Right renal pelvis (tissue), 4 donors: ENCODE measurements at regions not wholly inside any gene's neighbourhood (a gene's known extent, or its start where the extent isn't known, plus 50 kb on each side); places are given as distances from the start of the nearest gene placed in this dataset.
"Not testable (repeated sequence)": the region's sequence is repeated elsewhere in the genome, so short reads cannot be mapped to it uniquely, and the experiment has no call there.

Experiments used
- DNase-seq, 4 donors: peaks; one replicate each; pipeline ENCODE4 v3.0.0-alpha.2; 2013; ENCODE audit warnings: low read depth in 4 of 4, low spot score in 3 of 4, missing footprints in 1 of 4

DNA sequence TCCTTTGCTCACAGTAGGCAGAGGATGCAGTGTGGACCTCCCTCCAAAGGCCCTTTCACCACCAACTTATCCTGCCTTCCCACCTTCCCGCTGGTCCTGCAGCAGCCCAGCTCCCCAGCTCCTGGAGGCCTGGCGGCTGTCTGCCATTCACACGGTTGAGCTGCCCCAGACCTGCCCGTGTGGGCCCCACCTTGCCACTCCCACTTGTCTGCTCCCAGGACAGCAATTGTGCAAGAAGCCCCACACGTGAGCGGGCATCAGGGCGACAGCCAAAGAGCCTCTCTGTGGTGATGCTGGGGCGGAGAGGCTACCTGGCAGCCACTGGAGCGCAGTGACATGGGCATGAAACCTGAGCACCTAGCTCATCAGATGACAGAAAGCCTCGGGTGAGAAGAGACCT is 248.6 kb upstream of the MAF start:
- DNase-seq = no peak

DNA sequence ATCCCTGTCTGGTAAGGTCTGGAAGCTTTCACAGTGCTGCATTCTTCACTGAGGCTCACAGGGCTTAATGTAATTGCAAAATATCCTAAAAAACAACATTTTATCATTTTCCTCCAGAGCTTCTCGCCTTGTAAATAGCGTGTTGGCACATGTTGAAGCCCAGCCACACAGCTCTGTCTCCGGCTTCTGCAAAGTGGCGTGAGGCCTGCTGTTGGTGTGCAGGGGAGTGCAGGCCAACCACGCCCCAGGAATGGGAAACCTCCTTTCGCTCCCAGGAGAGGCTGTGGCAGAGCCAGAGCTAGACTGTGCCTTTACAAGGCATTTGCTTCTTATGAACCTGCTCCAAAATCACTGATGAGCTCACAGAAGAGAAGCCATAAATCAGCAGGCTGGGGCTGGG is 248.2 kb upstream of the MAF start:
- no peak for DNase-seq

- DNase-seq = no peak
Measured at GRCh38 chr16:79847569-79847968, 247.0 kb upstream of the MAF start.

DNA sequence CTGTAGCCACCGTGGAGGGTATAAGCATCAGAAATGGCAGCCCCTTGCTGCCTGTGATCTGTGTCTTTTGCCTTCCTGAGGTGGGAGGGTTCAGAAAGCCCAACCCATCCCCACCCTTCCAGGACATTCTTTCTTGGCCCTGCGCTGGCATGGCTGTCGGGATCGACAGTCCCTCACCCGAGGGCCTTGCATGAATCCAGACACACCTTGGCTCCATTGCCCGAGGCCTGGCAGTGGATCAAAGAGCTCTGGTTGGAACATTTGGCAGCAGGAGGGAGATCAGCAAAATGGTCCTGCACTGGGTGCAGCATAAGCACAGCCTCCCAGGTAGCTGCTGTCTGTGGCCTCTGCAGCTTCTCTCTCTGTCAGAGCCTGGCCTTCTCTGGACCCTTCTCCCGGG is 246.6 kb upstream of the MAF start:
- DNase-seq = no peak

DNA sequence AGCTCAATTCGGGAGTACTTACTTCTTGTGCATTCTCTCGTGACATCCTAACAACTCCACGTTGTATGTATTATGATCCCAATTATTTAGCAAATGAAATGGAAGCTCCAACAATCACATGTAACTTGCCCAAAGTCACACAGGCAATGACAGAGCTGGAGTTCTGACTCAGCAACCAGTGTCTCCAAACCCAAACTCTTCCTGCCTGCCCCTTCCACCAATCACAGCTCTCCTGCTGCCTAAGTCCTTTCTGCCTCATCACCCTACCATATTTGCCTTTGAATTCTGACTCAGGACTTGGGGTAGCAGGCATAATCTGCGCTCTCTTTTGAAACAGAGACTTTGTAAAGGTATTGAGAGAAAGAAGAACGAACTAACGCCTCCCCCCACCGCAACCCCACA is 245.2 kb upstream of the MAF start:
- no peak for DNase-seq

DNA sequence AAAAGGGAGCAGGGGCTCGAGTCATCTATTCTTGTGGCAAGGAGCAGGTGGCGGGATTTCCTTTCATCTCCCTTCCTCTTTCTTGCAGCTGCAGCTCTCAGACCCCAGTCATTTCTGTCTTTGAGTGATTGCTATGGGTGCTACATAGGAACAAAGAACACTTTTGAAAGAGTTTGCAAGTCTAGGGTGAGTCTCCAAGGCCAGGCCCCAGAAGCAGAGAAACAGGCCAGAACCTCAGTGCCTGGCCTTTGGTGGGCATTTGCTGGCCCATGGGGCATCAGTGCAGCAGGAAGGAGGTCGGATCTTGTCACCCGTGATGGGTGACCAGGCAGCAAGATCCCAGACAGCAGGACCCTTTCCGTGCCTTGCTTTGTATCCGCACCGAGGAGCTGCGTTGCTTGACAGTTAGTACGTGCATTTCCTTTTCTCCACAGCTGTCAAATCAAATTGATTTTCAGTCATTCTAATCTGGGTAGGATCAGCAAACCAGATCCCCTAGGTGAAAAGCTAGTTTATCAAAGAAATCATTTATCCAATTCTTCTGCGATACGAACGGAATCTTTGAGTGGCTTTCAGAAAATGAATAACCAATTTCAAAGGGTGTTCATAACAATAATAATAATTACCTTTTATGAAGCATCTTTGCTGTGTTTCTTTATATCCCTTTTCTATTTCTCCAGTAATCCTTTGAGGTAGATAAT is 244.6 kb upstream of the MAF start:
- DNase-seq = no peak

GRCh38 chr16:79844603-79845002 is 244.1 kb upstream of the MAF start:
- no peak for DNase-seq

GRCh38 chr16:79843631-79844043 is 243.1 kb upstream of the MAF start:
- DNase-seq = no peak

DNA sequence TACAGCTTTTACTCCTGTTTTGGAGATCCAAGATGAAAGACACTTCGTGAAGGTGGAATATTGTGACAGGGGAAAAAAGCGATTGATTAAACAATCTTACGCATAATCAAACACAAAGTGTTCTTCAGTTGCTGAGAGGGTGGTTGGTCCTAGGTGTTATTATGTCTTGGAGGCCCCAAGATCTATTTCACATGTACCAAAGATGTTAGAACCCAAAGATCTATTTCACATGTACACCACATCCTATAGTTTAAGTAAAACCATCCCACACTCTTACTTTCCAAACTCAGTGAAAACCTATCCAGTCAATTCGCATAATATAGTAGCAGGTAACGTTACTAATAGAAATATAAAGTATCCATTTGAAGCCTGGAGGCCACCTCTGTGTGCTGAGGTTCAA is 242.6 kb upstream of the MAF start:
- DNase-seq = no peak

GRCh38 chr16:79842197-79842596 is 241.7 kb upstream of the MAF start:
- DNase-seq = no peak

- no peak for DNase-seq
Measured at GRCh38 chr16:79839466-79840341, 239.2 kb upstream of the MAF start.

DNA sequence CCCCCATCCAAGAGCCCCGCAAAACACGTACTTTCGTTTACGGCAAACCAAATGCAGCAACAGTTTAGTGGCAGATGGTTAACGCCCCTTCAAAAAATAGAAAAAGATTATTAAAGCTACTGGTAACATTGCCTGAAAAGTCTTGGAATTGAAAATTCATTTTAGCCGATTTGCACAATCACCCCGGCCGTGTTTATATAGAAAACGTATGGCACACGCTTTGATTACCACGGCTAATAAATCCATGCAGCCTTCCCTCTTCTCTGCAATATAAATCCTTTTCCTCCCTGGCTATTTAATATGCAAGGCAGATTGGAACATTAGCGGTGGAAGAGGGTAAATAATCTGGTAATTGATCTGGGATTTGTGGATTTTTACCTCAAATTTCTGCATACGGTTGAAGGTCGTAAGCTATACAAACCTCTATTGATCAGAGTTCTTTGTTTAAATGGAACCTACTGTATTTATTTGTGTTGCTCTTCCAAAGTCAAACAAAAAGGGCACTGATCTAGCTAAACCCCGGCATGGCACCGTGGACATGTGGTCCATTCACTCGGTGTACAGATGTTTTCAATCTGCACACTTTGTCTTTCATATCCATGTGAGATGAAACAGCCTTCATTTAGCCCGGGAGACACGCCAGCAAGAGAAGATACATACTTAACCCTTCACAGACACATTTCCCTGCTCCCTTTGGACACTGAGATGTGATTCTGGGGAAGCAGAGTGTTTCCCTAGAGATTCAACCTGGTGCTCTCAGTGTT is 238.1 kb upstream of the MAF start:
- DNase-seq = no peak

DNA sequence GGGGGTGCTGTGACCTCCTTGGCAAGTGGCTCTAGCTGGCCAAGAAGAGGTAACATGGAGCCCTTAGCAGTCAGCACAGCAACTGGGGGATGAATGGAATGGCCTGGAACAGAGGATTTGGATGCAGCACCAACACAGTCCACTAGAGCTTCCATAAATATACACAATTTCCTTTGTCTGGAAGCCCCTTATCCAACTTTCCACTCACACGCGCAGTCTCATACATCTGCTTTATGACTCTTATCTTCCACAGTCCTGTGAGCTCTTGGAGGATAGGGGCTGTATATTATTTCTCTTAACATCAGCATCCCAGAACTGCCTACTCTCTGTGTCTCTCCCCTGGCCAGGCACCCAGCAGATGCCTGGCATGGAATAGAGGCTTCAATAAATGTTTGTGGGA is 235.6 kb upstream of the MAF start:
- DNase-seq = no peak

DNA sequence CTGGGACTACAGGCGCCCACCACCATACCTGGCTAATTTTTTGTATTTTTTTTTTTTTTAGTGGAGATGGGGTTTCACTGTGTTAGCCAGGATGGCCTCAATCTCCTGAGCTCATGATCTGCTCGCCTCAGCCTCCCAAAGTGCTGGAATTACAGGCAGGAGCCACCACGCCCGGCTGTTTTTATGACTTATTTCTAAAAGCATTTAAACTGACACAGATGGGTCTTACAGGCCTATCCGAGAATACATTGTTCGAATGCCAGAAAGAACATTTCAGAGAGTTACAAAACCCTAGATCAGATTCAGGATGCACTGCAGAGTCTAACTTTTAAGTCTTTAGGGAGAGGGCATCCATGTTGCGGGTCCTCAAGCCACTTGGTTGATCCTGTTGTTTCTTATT is 234.7 kb upstream of the MAF start:
- no peak for DNase-seq

DNA sequence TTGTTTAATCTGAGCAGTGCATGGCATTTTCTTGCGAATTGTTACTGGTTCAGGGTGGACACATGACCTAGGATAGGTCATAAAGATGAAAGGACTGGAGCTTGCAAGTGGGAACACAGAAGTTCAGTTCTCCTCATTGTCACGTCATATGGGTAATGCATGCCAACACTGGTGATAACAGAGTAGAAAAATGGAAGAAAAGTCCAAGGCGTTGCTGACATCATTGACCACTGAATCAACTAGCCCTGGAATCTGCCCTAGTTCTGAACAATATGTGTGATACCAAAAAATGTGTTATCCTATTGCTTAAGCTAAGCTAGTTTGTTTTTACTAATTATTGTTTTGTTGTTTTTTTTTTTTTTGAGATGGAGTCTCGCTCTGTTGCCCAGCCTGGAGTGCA is 234.2 kb upstream of the MAF start:
- DNase-seq = no peak

GRCh38 chr16:79834003-79834402 is 233.5 kb upstream of the MAF start:
- not testable (repeated sequence) for DNase-seq

- DNase-seq = no peak
Measured at GRCh38 chr16:79833559-79833958, 233.0 kb upstream of the MAF start.

DNA sequence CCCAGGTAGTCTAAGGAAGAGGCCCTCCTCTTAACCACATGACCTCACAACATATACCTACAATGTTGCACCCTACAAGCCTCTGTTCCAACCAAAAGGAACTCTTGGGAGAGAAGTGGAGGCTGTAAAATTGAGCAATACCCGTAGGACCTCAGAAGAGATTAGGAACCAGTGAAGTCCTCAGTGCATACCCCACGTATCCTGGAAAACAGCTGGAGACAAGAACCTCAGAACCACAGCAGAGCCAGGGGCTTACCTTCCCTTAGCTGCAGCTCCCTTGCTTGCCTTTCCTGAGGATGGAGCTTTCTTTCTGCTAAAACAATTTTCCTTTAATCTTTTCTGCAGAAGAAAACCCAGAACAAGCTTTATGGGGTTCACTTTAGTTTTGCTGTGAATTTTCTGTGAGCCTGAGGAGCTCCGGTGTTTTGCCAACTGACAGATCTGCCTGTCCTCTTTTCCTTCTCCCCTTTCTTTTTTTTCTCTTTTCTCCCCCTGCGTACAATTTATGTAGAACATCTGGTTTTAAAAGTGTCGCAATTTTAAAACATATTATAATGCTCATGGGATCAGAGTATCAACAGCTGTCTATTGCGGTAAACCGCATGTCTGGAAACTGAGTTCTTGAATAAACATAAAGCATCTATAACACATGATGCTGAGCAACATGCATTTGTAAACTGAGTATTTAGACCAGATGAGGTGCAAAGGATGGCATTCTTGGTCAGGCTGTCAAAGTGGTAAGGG is 226.4 kb upstream of the MAF start:
- DNase-seq = no peak

GRCh38 chr16:79825002-79825401 is 224.5 kb upstream of the MAF start:
- DNase-seq = no peak

DNA sequence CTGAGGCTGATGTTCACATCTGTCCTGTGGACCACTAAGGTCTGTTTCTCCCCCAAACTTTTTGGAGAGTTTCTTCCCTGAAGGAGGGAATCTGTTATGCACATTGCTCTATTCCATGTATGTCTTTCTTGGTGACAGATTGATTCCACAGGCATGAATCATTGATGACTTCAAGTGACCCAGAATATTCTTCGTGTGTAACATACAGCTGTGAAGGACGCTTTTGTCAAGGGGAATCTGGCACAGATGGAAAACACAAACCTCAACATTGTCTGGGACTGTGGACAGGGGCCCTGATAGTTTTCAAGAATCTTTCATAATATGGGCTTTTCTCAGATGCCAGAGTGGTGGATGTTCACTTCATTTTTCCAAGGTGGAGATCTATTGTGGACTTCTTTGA is 223.1 kb upstream of the MAF start:
- DNase-seq = no peak

GRCh38 chr16:79821911-79822310 is 221.4 kb upstream of the MAF start:
- DNase-seq = no peak
